Activated CD4-positive, alpha-beta T cell treated with anti-CD3 and anti-CD28 coated beads, Interleukin-2, Interleukin-6, amounts not matched to agents 100 ng/mL and 50 ng/mL, durations not matched to agents 16 hours and 8 hours (primary cell): ENCODE measurements at regions not wholly inside any gene's neighbourhood (a gene's known extent, or its start where the extent isn't known, plus 50 kb on each side); places are given as distances from the start of the nearest gene placed in this dataset.

ENCODE experiments used
- DNase-seq: peaks from one replicate; pipeline ENCODE4 v3.0.0-alpha.2; 2020

DNA sequence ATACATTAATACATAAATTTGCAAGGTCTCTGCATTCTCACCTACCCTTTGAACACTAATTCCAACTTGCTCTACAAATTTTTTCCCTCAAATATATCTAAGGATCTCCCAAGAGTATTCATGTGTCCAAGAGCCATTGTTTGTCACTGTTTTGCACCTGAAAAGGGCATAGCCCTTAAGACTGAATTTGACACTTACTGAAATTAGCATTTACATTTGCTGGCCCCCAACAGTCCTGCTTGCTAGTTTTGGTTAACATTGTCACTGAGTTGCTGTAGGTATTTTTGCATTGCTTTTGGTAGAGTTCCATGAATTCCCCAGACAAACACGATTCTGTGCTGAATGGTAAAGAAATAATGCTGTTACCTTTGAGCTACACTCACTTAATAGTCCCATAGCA lies 57.3 kb downstream of the KCNA4 start:
- no peak for DNase-seq

DNA sequence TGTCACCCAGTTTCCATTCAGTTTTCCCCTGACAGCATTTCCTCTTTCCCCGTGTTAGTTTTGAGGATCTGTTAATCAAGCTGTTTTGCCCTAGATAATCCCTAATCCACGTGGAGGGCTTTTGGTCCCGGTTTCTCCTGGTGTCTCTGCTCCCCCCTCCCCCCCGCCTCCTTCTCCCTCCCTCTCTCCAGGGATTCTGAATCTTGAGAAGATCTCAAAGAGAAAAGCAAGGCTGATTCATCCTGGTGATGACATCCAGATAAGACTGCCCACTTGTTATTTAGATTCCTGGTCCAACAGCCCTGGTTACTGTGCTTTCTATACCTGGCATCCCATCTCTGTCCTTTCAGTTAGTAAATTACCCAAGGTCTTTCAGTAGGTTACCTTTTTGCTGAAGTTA lies 59.4 kb downstream of the KCNA4 start:
- no peak for DNase-seq

DNA sequence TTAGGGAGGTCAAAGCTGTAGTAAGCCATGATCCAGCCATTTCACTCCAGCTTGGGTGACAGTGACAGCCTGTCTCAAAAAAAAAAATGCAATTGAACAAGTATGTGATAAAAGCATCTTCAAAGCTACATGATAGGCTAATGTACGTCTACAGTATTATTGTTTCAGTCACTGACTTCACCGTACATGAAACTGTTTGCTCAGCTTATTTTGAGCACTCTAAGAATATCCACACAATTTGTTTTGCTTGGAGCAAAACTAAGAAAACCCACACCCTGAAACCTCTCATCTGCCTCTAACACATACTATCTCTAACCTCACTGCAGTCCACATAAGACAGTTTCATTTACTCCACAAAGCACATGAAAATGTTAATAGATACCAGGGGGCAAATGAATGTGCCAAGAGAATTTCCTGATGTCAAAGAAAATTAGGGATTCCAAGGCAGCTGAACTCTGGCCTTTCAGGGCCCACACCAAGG lies 60.7 kb downstream of the KCNA4 start:
- no peak for DNase-seq

DNA sequence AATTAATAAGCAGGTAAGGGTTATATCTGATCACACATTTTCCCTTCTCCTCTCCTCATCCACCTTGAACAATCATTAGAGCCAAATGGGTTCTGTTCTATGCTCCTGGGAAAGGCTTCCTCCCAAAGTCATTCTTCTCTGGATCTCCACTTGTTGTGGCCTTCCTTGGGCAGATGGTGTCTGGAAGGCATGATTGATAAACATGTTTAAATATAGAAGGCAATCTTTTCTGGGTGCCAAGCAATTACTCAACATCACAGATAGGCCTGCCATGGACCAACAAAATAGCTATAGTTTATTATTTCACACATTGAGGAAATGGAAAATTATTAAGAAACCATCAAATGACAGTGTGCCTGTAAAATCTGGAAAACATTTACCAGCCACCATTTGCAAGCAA lies 73.5 kb downstream of the KCNA4 start:
- DNase-seq, result no peak

DNA sequence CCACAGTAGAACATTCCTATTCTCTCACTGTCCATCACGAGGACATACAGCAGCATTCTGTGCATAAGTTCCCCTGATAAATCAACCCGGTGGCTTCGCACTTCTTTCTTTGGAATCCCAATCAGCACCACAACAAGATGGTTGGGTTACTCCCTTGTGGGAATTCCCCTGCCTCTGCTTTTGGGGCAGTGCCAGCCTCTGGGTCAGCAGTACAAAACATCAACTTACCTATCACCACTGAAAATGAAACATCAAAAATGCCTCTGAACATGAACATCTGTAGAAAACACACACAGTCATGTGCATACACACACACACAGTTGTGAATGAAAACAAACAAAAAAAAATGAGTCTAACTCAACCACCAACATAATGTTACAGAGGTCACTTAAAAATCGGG lies 79.3 kb downstream of the KCNA4 start:
- DNase-seq, result no peak

DNA sequence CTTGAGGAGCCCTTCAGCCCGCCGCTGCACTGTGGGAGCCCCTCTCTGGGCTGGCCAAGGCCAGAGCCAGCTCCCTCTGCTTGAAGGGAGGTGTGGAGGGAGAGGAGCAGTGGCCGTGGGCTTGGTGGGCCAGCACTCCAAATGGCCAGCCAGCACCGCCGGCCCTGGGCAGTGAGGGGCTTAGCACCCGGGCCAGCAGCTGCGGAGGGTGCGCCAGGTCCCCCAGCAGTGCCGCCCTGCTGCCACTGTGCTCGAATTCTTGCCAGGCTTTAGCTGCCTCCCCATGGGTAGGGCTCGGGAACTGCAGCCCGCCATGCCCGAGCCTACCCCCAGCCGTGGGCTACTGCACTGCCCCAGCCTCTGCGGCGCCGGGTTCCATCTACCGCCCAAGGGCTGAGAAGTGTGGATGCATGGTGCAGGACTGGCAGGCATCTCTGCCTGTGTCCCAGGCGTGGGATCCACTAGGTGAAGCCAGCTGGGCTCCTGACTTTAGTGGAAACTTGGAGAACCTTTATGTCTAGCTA lies 82.7 kb downstream of the KCNA4 start:
- DNase-seq, result no peak

DNA sequence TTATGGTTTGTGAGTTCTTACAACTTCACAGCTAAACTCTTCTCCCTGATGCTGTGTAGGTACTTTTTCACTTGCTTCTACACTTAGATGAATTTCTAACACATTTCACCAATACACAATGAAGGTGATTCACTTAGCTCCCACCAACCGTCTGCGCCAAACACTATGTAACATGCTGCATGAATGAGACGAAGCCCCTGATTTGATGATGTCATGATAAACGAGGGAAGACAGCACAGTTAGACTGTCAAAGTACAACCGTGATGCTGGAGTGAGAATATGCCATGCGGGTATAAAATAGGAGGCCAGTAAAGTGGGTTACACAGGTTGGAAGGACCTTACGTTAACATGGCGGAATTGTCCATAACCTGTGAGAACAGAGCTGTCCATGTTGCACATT lies 100.8 kb downstream of the KCNA4 start:
- no peak for DNase-seq

DNA sequence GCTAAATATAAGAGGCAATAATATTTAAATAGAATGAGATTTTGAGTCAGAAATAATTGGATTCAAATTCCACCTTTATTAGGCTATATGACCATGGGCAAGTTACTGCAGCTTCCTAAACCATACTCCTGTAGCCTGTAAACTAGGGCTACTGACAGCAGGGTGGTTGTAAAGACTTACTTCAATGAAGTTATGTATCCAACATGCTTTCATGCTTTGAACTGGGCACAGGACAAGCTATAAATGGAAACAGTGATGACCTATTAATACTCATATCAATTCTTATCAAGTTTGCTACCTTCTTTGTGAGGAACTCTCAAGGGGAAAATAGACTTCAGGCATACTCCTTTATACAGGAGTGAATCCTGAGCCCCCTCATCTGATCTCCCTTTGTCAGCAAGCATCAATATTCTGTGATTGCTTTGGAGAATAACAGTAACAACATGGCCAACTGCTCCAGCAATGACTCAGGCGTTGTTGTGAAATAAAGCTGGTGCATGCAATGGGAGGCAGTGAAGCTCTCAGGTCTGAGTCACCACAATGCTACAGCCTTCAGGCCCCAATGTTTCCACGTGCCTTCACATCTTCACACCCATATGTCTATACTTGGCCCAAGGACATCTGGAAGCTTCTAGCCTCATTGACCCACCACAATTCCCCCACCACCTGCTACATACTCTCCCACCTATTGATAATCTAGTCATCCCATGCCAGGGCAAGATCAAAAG lies 102.5 kb downstream of the KCNA4 start:
- DNase-seq, result no peak

DNA sequence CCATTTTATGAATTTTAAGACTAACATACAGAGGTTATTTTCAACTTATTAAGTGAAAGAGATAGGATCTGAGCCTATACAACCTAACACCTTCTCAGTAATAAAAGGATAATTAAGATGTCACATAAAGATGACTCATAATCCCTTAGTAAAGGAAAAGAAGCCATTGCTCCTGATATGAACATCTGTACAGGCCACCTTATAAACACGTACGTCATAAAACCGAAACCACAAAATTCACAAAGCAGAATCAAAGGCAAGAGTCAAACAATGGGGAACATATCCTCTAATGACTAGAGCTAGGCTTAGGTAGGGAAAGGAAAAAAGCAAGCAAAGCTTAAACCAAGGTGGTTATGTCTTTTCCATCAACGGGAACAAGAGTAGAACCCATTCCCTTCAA lies 103.5 kb downstream of the KCNA4 start:
- DNase-seq, result no peak

DNA sequence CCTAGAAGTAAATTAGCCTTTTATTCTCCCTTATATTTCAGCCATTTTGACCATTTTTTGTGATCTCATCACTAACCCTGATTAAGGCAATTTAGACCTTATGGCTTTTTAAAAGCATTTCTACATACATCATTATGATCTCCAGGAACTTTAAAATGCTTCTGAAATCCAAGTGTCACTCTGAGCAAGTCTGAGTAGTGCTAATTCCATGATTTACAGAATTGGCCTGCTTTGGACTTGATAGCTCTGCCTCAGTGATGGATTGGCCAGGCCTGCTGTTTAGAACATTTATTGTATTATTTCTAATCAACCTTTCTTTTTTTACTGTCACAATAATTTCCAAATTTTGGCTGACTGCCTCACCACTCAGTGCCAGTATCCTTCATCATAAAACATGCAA lies 116.4 kb downstream of the KCNA4 start:
- DNase-seq, result no peak

DNA sequence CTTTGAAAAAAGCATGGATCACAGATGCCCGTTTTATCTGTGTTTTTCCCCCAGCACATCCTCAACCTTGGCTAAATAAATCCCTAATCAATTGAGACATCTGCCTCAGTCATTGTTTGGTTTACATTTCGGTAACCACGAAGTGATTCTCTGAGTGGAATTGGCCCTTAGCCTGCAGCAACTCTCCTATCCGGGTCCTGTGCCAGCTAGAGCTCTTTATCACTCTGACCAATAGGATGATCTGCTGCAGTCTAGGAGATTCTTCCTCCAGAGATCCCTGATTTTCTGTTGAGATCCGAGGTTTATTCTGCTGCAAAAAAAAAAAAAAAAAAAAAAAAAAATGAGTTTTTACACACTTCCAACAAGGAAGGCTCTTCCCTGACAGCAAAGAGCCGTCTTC lies 137.3 kb downstream of the KCNA4 start:
- DNase-seq, result no peak

DNA sequence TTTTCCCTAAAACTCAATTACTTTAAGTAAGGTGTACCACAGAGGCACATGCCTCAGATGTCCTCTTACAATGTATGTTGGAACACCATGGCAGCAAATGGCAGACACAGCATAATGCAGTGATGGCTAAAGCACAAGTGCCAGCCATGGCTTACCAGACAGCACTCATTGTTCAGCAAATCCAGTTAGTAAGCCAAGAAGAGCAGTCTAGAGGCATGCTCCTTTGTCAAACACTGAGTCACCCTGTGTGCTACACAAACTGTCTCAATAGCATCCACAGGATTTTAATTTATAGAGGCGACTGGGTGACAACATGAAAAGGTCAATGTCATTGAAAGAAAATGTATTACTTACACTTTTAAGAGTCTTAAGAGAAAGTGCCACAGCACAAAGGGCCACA lies 140.6 kb downstream of the KCNA4 start:
- DNase-seq, result no peak

DNA sequence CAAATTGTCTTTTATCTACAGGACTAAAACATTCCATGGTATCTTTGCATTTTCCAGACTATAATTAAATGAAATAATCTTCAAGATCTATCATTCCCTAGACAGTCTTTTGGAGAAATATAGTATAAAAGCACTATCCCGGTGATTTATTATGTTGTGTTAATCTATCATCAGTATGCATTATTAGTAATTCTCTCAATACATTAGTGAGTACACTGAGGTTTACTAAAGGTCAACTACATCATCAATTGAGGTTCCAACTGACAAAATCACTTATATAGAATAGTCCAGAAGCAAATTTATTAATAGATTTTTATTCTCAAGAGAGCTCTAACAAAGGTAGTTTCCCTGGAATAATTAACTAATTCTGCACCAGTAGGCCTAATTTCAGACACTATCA lies 169.6 kb downstream of the KCNA4 start:
- no peak for DNase-seq

DNA sequence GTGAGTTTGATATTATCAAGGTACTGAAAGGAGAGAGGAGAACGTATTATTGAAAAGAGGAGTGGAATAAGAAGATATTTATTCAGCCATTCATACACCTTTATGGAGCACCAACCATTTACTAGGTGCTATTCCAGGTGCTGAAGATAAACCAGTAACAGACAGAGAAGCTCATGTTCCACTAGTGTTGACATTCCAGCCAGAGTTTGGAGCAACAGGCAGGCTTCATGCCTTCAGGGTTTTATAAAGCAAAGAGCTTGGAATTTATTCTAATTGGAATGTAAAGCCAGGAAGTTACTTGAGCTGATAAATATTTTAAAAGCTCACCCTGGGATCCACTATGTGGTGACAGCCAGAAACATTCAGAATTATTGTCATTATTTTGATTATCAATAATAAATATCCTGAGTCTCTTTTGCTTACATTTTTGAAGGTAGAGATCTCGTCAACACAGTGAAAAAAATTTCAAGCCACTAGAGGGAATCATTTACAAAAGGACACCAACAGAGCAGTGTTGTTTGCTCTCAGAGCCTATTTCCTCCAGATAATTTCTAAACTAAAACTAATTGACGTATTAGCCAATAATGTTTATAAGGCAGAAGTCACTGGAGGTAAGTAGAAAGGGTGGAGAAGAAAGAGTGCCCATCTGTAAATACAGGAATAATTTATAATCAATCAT lies 172.0 kb downstream of the KCNA4 start:
- DNase-seq, result no peak

DNA sequence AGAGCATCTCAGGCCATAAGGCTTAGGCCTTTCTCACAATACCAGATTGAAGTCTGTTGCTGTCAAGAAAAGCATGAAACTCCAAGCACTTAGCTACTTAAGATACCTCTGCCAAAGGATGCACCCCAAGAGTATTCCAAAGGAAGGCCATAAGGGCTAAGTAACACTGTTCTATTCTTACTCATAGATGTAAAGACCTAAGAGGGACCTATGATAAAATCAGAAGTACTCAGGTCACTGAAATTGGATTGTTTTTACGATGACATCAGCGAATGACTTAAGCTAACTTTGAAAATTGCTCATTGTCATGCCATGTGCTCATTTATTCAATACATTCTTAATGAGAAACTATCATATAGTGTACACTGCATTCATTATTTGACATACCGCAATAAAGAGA lies 172.8 kb downstream of the KCNA4 start:
- no peak for DNase-seq

DNA sequence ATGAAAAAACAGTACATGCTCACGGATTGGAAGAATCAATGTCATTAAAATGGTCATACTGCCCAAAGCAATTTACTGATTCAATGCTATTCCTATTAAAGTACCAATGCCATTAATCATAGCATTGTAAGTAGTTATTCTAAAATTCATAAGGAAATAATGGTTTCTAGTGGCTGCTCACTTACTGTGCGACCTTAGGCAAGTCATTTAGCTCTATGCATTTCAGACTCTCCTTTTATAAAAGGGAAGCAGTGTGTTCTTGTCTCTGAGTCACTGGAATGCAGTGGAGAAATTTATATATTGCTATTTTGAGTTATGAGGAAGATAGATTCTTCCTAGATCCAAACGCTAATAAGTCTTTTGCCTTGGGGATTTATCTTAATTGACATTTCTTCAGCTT lies 174.8 kb downstream of the KCNA4 start:
- DNase-seq, result no peak

DNA sequence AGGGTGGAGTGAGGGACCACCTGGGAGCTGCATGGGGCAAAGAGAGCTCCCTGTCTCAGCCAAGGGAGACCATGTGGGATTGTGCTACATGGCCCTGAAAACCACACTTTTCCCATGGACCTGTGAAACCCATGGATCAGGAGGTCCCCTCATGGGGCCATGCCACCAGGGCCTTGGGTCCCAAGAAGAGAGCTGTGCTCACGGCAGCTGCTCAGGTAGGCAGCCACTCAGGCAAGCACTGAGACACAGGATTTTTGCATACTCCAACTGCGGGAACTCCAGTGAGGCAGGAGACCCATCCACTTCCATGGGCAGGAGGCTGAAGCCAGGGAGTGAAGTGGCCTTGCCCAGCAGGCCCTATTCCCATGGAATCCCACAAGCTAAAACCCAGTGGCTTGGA lies 190.0 kb downstream of the KCNA4 start:
- no peak for DNase-seq

DNA sequence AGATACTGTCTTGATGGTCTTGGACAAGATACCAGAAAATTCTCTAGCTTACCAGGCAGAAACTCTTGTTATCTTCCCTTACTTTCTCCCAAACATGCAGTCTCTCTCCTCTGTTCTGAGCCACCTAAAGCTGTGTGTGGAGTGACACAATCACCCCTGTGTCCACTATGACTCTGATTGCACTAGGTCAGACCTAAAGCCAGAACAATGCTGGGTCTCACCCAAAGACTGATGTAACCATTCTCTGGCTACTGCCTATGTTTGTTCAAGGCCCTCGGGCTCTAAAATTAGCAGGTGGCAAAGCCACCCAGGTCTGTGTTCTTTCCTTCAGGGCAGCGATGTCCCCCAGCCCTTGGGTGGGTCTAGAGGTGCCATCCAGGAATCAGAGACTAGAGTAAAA lies 200.5 kb downstream of the KCNA4 start:
- DNase-seq, result no peak

DNA sequence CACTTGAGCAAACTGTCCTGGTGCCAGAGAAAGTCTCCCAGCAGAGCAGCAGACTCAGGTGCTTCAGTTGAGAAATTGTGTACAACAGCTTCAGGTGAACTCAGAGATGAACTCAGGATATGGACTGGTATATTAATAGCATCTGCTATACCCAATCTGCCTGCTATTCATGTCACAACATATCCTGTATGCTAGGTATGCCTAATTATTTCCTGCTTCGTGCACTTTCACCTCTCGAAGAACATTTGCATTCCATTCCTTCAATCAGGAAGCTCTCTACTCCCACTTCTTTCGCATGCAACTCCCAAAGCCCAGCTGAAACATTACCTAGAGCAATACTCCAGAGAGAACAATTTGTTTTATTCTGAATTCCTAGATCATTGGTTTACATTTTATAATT lies 207.7 kb downstream of the KCNA4 start:
- no peak for DNase-seq

DNA sequence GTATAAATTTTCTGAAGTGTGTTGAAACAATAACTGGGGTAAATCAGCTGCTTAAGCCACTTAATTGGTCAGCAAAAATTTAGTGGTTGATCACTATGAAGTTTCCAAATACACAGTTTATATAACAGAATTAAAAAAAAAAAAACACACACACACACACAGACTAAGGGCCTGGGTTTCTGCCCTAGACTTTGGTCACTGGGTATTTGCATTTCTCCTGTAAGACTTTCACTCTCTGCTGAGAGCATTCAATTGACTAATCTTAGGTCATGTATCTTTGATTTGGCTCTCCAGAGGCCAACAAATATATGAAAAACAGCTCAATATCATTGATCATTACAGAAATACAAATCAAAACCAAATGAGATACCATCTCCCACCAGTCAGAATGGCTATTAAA lies 214.3 kb downstream of the KCNA4 start:
- DNase-seq, result no peak

DNA sequence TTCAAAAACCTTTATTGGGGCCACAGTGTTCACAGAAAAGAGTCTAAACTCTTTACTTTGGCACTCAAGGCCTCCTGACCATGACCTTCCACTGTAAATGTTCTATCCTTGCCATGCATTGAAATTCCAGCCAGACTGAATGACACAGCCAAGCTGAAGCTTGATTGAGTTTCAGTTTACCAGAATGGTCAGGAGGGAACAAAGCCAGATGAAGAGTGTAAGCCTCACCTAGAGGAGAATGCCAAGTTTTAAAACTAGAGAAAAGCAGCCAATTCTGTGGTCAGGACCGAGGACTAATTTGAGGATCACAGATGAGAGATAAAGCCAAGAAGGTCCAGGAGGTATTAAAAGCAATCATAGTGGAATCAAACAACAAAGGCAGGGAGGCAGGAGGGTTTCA lies 215.3 kb downstream of the KCNA4 start:
- no peak for DNase-seq

DNA sequence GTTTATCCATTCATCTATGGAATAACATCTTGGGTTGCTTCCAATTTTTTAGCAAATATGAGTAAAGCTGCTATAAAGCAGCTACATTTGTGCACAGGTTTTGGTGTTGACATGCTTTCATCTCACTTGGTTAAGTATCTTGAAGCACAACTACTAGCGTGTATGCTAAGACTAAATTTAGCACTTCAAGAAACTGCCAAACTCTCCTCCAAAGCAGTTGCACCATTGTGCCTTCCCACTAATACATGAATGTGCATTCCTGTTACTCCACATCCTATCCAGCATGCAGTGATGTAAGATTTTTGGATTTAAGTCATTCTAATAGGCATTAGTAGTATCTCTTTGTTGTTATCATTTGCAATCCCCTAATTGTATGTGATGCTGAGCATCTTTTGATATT lies 230.7 kb downstream of the KCNA4 start:
- DNase-seq, result no peak

DNA sequence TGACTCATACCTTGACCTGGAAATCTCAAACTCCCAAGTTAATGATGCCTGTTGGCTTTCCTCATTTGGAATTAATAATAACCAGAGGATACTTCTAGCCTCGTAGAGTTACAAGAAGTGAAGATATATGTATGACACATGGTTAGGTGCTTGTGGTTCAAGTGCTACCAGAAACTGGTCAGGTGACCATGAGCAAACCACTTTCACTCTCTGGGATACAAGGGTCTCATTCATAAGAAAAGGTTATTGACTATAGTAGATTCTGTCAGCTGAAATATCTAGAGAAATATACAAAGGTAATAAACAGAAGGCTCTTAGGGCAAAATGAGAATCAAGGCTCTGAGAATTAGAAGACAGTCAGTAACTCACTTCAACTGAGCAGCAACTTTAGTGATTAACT lies 233.3 kb downstream of the KCNA4 start:
- DNase-seq, result no peak

DNA sequence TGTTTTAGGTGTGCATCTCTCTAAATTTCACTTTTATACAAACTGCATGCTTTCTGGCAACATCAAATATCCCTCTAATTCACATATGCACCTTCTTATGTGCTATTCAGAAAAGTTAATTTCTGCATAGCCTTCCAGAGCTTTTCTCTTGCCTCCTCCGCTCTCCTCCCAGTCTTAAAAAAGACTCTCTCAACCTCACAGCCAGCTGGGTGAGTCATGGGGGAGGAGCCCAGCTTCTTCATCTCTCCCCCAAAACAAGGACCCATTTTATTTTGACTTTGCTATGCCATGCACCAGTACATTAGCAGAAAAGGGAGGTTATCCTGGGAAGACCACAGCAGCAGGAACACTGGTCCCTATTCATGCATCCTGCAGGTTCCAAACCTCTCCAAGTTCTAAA lies 234.4 kb downstream of the KCNA4 start:
- no peak for DNase-seq

DNA sequence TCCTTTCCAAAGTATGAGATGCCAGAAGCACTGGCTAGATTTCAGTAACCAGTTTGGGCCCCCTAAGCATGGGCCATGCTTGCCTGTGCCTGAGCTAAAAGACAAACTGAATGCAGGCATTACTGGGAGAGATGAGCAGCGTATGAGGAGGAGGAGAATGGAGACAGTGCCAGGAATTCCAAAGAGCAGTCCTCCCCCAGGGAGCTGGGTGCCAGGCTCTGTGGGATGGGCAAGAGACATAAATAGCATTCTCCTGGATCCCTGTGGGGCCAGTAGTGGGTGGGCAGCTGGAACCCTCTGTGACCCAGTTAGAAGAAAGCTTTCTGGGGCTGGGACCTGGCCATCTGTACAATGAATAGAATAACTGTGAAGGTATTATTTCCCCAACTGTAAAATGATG lies 235.6 kb downstream of the KCNA4 start:
- no peak for DNase-seq
